Tibial artery (tissue), 4 donors: ENCODE measurements at regions not wholly inside any gene's neighbourhood (a gene's known extent, or its start where the extent isn't known, plus 50 kb on each side); places are given as distances from the start of the nearest gene placed in this dataset.
A peak's percentile ranks its signal among the peaks of the same experiment; 100 is the strongest.
"Not testable (repeated sequence)": the region's sequence is repeated elsewhere in the genome, so short reads cannot be mapped to it uniquely, and the experiment has no call there.

Experiments used
- DNase-seq, 2 donors: peaks; one replicate each; pipeline ENCODE4 v3.0.0-alpha.2; 2019
- H3K27ac ChIP-seq, 2 donors: fragments of 200-600 bp; sonication (generic) in 1 of 2; 1 replicate in 1 of 2; 2 replicates in 1 of 2; pipeline ENCODE4 v1.5.1; 2018 to 2019; ENCODE audit warnings: mild to moderate bottlenecking in 1 of 2
- H3K27me3 ChIP-seq, 2 donors: fragments of 200-600 bp; sonication (generic) in 1 of 2; one replicate each; pipeline versions ENCODE4 v1.5.1 to v1.6.0; 2016 to 2019
- H3K36me3 ChIP-seq, 3 donors: fragments of 200-600 bp; sonication (generic) in 2 of 3; one replicate each; pipeline ENCODE4 v1.5.1; 2016 to 2019; ENCODE audit warnings: mild to moderate bottlenecking in 2 of 3
- H3K4me1 ChIP-seq, 4 donors: fragments of 200-600 bp; sonication (generic) in 2 of 4; 1 replicate in 3 of 4; 2 replicates in 1 of 4; pipeline ENCODE4 v1.5.1; 2016 to 2019
- H3K4me3 ChIP-seq, 2 donors: fragments of 200-600 bp; sonication (generic) in 1 of 2; 1 replicate in 1 of 2; 2 replicates in 1 of 2; pipeline ENCODE4 v1.5.1; 2018 to 2019; ENCODE audit warnings: mild to moderate bottlenecking in 2 of 2
- H3K9me3 ChIP-seq, 3 donors: fragments of 200-600 bp; sonication (generic) in 1 of 3; one replicate each; pipeline ENCODE4 v1.5.1; 2016 to 2019
- CTCF ChIP-seq, 2 experiments: fragments of 200-600 bp in 1 of 2; fragments of 450-650 bp in 1 of 2; IDR thresholded peaks; one replicate each; pipeline ENCODE4 v1.5.1; 2017 to 2019; ENCODE audit warnings: antibody characterized with exemption in 2 of 2, mild to moderate bottlenecking in 1 of 2, moderate library complexity in 1 of 2
- intact Hi-C: fragments of 100-400 bp; cut with DNase I; formaldehyde crosslinking; loops from one replicate; pipeline ENCODE4 v1.15.0; 2023; ENCODE audit warnings: low total_unique reads

- DNase-seq, H3K27me3 ChIP-seq, H3K27ac ChIP-seq, H3K4me3 ChIP-seq, intact Hi-C loops, H3K4me1 ChIP-seq, H3K9me3 ChIP-seq, H3K36me3 ChIP-seq: not testable (repeated sequence)
- peak in 1 of 2 experiments; percentile 31 for TF ChIP-seq CTCF (IDR thresholded peaks at IDR 0.05)
These were observed 127.6 kb downstream of the POTEC start for GRCh38 chr18:14415806-14416205.

- intact Hi-C loops: not testable (repeated sequence)
These were observed 128.0 kb downstream of the POTEC start for GRCh38 chr18:14415399-14415798.

GRCh38 chr18:14395533-14395932, 147.9 kb downstream of the POTEC start:
- H3K27ac ChIP-seq, H3K4me1 ChIP-seq, H3K4me3 ChIP-seq, H3K36me3 ChIP-seq, H3K27me3 ChIP-seq, DNase-seq, H3K9me3 ChIP-seq, intact Hi-C loops: not testable (repeated sequence)
- TF ChIP-seq CTCF (IDR thresholded peaks at IDR 0.05): peak in 1 of 2 experiments; percentile 8

More at GRCh38 chr18:14415399-14415798, 128.0 kb downstream of the POTEC start:
- DNase-seq, H3K27ac ChIP-seq, H3K27me3 ChIP-seq, H3K4me1 ChIP-seq, H3K36me3 ChIP-seq, H3K4me3 ChIP-seq, H3K9me3 ChIP-seq: not testable (repeated sequence)

GRCh38 chr18:14393563-14394103, 149.8 kb downstream of the POTEC start:
- DNase-seq, H3K4me1 ChIP-seq, H3K4me3 ChIP-seq, H3K27ac ChIP-seq, H3K36me3 ChIP-seq, H3K27me3 ChIP-seq, H3K9me3 ChIP-seq, intact Hi-C loops: not testable (repeated sequence)

GRCh38 chr18:14392604-14393003, 150.8 kb downstream of the POTEC start:
- H3K9me3 ChIP-seq, H3K4me1 ChIP-seq, H3K36me3 ChIP-seq, H3K27ac ChIP-seq, H3K27me3 ChIP-seq, H3K4me3 ChIP-seq, DNase-seq, intact Hi-C loops: not testable (repeated sequence)

- DNase-seq, H3K4me3 ChIP-seq, H3K27me3 ChIP-seq, H3K27ac ChIP-seq, H3K36me3 ChIP-seq, H3K9me3 ChIP-seq, H3K4me1 ChIP-seq, intact Hi-C loops: not testable (repeated sequence)
These were observed 158.4 kb downstream of the POTEC start for GRCh38 chr18:14384961-14385360.

GRCh38 chr18:14382666-14383065, 160.7 kb downstream of the POTEC start:
- intact Hi-C loops, DNase-seq, H3K27ac ChIP-seq, H3K9me3 ChIP-seq, H3K27me3 ChIP-seq, H3K4me3 ChIP-seq, H3K36me3 ChIP-seq, H3K4me1 ChIP-seq: not testable (repeated sequence)

GRCh38 chr18:14379489-14379888, 163.9 kb downstream of the POTEC start:
- DNase-seq, H3K9me3 ChIP-seq, H3K36me3 ChIP-seq, intact Hi-C loops, H3K27me3 ChIP-seq, H3K4me3 ChIP-seq, H3K4me1 ChIP-seq, H3K27ac ChIP-seq: not testable (repeated sequence)

GRCh38 chr18:14378376-14378775, 165.0 kb downstream of the POTEC start:
- intact Hi-C loops: not testable (repeated sequence)

GRCh38 chr18:14361346-14361745, 182.1 kb downstream of the POTEC start:
- H3K27ac ChIP-seq, intact Hi-C loops, H3K4me3 ChIP-seq, H3K36me3 ChIP-seq, DNase-seq, H3K4me1 ChIP-seq, H3K9me3 ChIP-seq, H3K27me3 ChIP-seq: not testable (repeated sequence)

More at GRCh38 chr18:14378376-14378775, 165.0 kb downstream of the POTEC start:
- H3K27me3 ChIP-seq, H3K9me3 ChIP-seq, H3K27ac ChIP-seq, H3K4me1 ChIP-seq, H3K4me3 ChIP-seq, H3K36me3 ChIP-seq, DNase-seq: not testable (repeated sequence)

- H3K27me3 ChIP-seq, H3K36me3 ChIP-seq, H3K4me1 ChIP-seq, H3K9me3 ChIP-seq, H3K4me3 ChIP-seq, DNase-seq, intact Hi-C loops, H3K27ac ChIP-seq: not testable (repeated sequence)
These were observed 185.7 kb downstream of the POTEC start for GRCh38 chr18:14357553-14358297.

GRCh38 chr18:14342170-14342569, 201.2 kb downstream of the POTEC start:
- DNase-seq, H3K36me3 ChIP-seq, intact Hi-C loops: not testable (repeated sequence)

More at GRCh38 chr18:14342170-14342569, 201.2 kb downstream of the POTEC start:
- H3K4me3 ChIP-seq, H3K9me3 ChIP-seq, H3K27me3 ChIP-seq, H3K4me1 ChIP-seq, H3K27ac ChIP-seq: not testable (repeated sequence)
